ENCODE measurements at regions not wholly inside any gene's neighbourhood (a gene's known extent, or its start where the extent isn't known, plus 50 kb on each side); places are given as distances from the start of the nearest gene placed in this dataset.

DNA sequence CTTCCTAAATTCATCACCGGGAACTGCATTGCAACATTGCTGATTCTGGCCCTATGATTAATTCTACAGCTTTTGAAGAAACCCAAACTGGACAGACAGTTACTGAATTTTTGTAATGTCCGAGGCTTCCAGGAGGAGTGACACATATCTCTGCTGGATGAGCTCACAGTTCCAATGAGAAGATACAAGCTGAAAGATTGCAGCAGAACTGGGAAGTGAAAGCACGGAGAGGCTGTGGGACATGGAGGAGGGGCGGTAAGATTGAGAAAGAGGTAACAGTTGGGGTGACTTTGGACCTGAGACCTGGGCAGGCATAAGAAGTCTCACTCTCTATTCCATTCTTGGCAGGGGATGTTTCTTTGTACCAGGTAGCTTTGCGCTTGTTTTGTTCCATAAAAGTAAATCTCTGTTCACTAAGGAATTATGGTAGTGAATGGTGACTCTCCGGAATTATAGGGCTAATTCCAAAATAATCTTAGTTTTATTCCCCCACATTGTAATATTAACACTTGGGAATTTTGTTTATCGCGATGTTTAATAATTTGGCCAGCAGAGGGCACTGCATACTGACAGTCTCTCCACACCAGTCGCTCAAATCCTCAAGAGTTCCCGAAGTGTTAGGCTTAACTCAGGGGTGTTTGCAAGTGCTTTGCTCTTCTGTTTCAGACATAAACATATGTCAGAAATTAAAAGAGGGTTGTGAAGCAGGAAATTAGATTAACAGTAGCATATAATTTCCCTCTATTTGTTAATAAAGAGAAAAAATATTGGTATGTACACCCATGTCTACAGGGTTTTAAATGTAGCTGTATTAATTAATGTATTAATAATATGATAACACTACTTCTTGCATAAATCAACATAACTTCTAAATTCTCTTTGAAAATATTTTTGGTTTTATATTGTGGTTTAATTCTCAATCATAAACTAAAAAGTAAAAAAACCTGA is 201.4 kb downstream of the SOCS6 start:
- no peak for DNase-seq (ENCODE audit: extremely low spot score in 2 of 2)
- H3K27me3 ChIP-seq: no peaks in the 10 kb centered on the region
- no peaks in the 10 kb centered on the region for H3K36me3 ChIP-seq
- H3K9me3 ChIP-seq: no peaks in the 10 kb centered on the region
- intact Hi-C loops (cut with DNase I): no loop called here
- no peak overlapping the region for H3K27ac ChIP-seq
- TF ChIP-seq, protein P1, sequence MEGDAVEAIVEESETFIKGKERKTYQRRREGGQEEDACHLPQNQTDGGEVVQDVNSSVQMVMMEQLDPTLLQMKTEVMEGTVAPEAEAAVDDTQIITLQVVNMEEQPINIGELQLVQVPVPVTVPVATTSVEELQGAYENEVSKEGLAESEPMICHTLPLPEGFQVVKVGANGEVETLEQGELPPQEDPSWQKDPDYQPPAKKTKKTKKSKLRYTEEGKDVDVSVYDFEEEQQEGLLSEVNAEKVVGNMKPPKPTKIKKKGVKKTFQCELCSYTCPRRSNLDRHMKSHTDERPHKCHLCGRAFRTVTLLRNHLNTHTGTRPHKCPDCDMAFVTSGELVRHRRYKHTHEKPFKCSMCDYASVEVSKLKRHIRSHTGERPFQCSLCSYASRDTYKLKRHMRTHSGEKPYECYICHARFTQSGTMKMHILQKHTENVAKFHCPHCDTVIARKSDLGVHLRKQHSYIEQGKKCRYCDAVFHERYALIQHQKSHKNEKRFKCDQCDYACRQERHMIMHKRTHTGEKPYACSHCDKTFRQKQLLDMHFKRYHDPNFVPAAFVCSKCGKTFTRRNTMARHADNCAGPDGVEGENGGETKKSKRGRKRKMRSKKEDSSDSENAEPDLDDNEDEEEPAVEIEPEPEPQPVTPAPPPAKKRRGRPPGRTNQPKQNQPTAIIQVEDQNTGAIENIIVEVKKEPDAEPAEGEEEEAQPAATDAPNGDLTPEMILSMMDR (IDR thresholded peaks at IDR 0.05): peak in 2 of 3 experiments; percentile 28 to 39
- no peak for TF ChIP-seq POLR2AphosphoS5 (IDR thresholded peaks at IDR 0.05; ENCODE audit: insufficient read depth in 1 of 2, low read depth in 1 of 2)
- TF ChIP-seq POLR2A (IDR thresholded peaks at IDR 0.05): no peak
- no peak overlapping the region for H3K4me3 ChIP-seq
- no peaks in the 10 kb centered on the region for H3K4me1 ChIP-seq

DNA sequence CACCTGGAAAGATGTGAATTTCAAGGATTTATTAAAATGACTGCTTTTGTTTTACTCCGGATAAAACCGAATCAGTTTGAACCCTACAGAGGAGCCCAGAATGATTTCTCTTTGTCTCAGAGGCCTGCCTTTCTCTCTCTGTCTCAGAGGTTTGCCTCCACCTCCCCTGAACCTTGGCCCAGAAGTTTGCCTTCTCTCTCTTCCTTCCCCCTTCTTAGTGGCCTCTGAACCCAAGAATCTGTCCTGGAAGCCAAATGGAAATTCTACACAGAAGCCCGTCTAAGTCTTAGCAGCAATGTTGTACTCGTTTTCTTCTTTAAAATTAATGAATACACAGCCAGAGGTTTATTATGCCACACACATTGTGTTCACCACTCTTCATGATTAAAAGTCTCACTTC is 200.7 kb downstream of the SOCS6 start:
- Histone ChIP-seq H3K9me3 (no peaks in the 10 kb centered on the region), H3K4me3 (no peak overlapping the region), H3K27me3 (no peaks in the 10 kb centered on the region), H3K36me3 (no peaks in the 10 kb centered on the region), H3K4me1 (no peaks in the 10 kb centered on the region), H3K27ac (no peak overlapping the region)
- intact Hi-C loops (cut with DNase I): no loop called here
- DNase-seq (ENCODE audit: extremely low spot score in 2 of 2): no peak
- no peak for TF ChIP-seq POLR2AphosphoS5 (IDR thresholded peaks at IDR 0.05; ENCODE audit: insufficient read depth in 1 of 2, low read depth in 1 of 2)
- TF ChIP-seq, protein P1 (IDR thresholded peaks at IDR 0.05): no peak
- no peak for TF ChIP-seq POLR2A (IDR thresholded peaks at IDR 0.05)

DNA sequence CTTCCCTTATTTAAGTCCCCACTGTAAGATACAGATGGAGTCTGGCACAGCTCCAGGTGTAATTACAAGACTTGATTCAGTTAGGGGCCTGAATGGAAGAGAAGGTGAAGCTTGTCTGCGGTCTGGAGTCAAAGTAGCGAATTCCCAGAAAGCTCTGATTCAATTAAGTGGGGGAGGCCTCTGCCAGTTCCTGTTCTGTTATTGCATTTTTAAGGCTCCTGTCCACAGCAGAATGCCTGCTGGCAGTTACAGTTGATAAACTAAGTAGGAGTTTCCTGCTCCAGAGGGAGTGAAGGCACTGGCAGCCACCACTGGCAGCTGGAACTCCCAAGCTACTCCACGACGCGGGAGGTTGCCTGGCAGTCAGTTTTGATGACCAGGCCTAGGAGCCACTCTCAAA is 181.1 kb downstream of the SOCS6 start:
- no peaks in the 10 kb centered on the region for H3K4me1 ChIP-seq
- intact Hi-C loops (cut with DNase I): no loop called here
- DNase-seq (ENCODE audit: extremely low spot score in 2 of 2): no peak
- no peaks in the 10 kb centered on the region for H3K27me3 ChIP-seq
- no peaks in the 10 kb centered on the region for H3K9me3 ChIP-seq
- TF ChIP-seq POLR2A (IDR thresholded peaks at IDR 0.05): no peak
- TF ChIP-seq, protein P1 (IDR thresholded peaks at IDR 0.05): no peak
- no peak for TF ChIP-seq POLR2AphosphoS5 (IDR thresholded peaks at IDR 0.05; ENCODE audit: insufficient read depth in 1 of 2, low read depth in 1 of 2)
- no peak overlapping the region for H3K4me3 ChIP-seq
- H3K27ac ChIP-seq: no peak overlapping the region
- no peaks in the 10 kb centered on the region for H3K36me3 ChIP-seq

DNA sequence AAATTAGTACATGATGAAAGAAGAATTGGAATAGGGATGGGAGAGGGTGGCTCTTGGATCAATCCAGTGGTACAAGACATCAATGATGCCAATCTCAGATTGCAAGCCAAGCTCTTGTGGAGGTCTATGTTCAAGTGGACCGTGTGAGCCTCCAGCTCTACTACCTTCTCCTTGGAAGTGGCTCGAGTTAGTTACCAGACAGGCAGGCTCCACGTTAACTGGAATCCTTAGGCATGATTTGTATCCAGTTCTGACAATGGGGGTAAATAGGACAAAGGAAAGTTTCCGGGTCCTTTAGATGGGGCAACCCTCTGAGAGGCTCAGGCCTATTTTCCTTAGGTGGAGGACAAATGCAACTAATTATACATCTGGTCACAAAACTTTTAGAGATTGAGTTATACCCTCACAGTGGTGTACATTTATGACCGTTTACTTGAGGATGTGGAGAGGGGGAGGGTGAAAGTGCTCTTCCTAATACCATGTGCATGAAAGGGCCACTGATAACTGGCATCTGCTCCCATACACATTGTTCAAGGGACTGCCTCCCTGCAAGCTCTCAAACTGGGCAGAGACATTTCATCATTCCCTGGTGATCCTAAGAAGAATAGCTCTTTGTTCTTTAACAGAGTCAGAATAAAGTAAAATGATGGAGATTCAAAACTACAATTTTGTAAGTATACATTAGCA is 180.2 kb downstream of the SOCS6 start:
- no peak for TF ChIP-seq POLR2A (IDR thresholded peaks at IDR 0.05)
- TF ChIP-seq, protein P1 (IDR thresholded peaks at IDR 0.05): no peak
- Histone ChIP-seq H3K27ac (no peak overlapping the region), H3K4me3 (no peak overlapping the region), H3K9me3 (no peaks in the 10 kb centered on the region), H3K4me1 (peaks cover 8% of the 10 kb centered on the region), H3K27me3 (no peaks in the 10 kb centered on the region), H3K36me3 (no peaks in the 10 kb centered on the region)
- no peak for DNase-seq (ENCODE audit: extremely low spot score in 2 of 2)
- intact Hi-C loops (cut with DNase I): no loop called here
